GM23338 (cell line): ENCODE measurements at regions not wholly inside any gene's neighbourhood (a gene's known extent, or its start where the extent isn't known, plus 50 kb on each side); places are given as distances from the start of the nearest gene placed in this dataset.

Experiments
- ATAC-seq: fragments of 200-7000 bp; cut with Tn5 transposase; 3 replicates; pipeline ENCODE4 v1.9.1; 2020
- DNase-seq: peaks from one replicate; pipeline ENCODE4 v3.0.0-alpha.2; 2015; ENCODE audit warnings: low spot score
- H2AFZ ChIP-seq: fragments of 200-600 bp; sonication (generic); 2 replicates; pipeline ENCODE4 v1.8.0; 2016; ENCODE audit warnings: antibody characterized with exemption, mild to moderate bottlenecking, moderate library complexity
- H3F3A ChIP-seq: fragments of 200-600 bp; sonication (generic); replicated peaks from 2 replicates; pipeline ENCODE4 v1.8.0; 2017; ENCODE audit warnings: antibody characterized with exemption, mixed run types, low read depth
- H3K27ac ChIP-seq: fragments of 200-600 bp; sonication (generic); 2 replicates; pipeline ENCODE4 v1.6.1; 2016; ENCODE audit warnings: low read depth
- H3K27me3 ChIP-seq: fragments of 200-600 bp; sonication (generic); 2 replicates; pipeline ENCODE4 v1.8.0; 2016; ENCODE audit warnings: mild to moderate bottlenecking, mixed run types, moderate library complexity; ENCODE audit not compliant: insufficient read depth
- H3K36me3 ChIP-seq: fragments of 200-600 bp; sonication (generic); 2 replicates; pipeline ENCODE4 v1.8.0; 2016; ENCODE audit warnings: mild to moderate bottlenecking; ENCODE audit not compliant: insufficient read depth
- H3K4me1 ChIP-seq: fragments of 200-600 bp; sonication (generic); 2 replicates; pipeline ENCODE4 v1.8.0; 2016; ENCODE audit warnings: mild to moderate bottlenecking, moderate library complexity; ENCODE audit not compliant: insufficient read depth
- H3K4me2 ChIP-seq: fragments of 200-600 bp; sonication (generic); 2 replicates; pipeline ENCODE4 v1.7.1; 2017; ENCODE audit warnings: mixed run types
- H3K4me3 ChIP-seq: fragments of 200-600 bp; sonication (generic); 2 replicates; pipeline ENCODE4 v1.6.1; 2016; ENCODE audit warnings: mixed run types
- H3K79me2 ChIP-seq: fragments of 200-600 bp; sonication (generic); replicated peaks from 2 replicates; pipeline ENCODE4 v1.8.0; 2017; ENCODE audit warnings: mild to moderate bottlenecking; ENCODE audit not compliant: insufficient read depth
- H3K9me2 ChIP-seq: fragments of 200-600 bp; sonication (generic); 2 replicates; pipeline ENCODE4 v1.8.0; 2017; ENCODE audit not compliant: insufficient read depth
- H4K20me1 ChIP-seq: fragments of 200-600 bp; sonication (generic); replicated peaks from 2 replicates; pipeline ENCODE4 v1.8.0; 2017; ENCODE audit warnings: mild to moderate bottlenecking; ENCODE audit not compliant: insufficient read depth
- H3K27ac Mint-ChIP-seq: 2 replicates; pipeline ENCODE4 v1.8.0; 2020; ENCODE audit warnings: inconsistent platforms, mild to moderate bottlenecking, moderate library complexity, mixed read lengths
- H3K27me3 Mint-ChIP-seq: 3 replicates; pipeline ENCODE4 v1.8.0; 2022; ENCODE audit warnings: low read depth, mild to moderate bottlenecking, moderate library complexity, mixed read lengths, inconsistent platforms; ENCODE audit not compliant: insufficient read depth, poor library complexity
- H3K36me3 Mint-ChIP-seq: 3 replicates; pipeline ENCODE4 v1.8.0; 2021; ENCODE audit warnings: low read depth, mild to moderate bottlenecking, inconsistent platforms, moderate library complexity, mixed read lengths
- H3K4me1 Mint-ChIP-seq: 3 replicates; pipeline ENCODE4 v1.8.0; 2020; ENCODE audit warnings: mild to moderate bottlenecking, inconsistent platforms, mixed read lengths
- H3K4me3 Mint-ChIP-seq: 3 replicates; pipeline ENCODE4 v1.8.0; 2021; ENCODE audit warnings: moderate library complexity, mild to moderate bottlenecking, inconsistent platforms, mixed read lengths
- H3K9me3 Mint-ChIP-seq: 3 replicates; pipeline ENCODE4 v1.8.0; 2020; ENCODE audit warnings: moderate library complexity, mild to moderate bottlenecking, inconsistent platforms, mixed read lengths
- CREB1 ChIP-seq: fragments of 250-450 bp; sonication (Bioruptor Pico); IDR thresholded peaks from 2 replicates; pipeline ENCODE4 v1.5.0; 2020; ENCODE audit warnings: low read depth, mild to moderate bottlenecking, moderate library complexity
- CTCF ChIP-seq, 2 experiments: fragments of 200-600 bp in 1 of 2; sonication (generic) in 1 of 2; conservative IDR thresholded peaks; 2 replicates each; pipeline versions ENCODE4 v1.5.1 to v1.6.1; 2016 to 2017; ENCODE audit warnings: antibody characterized with exemption in 2 of 2, low read depth in 2 of 2, mild to moderate bottlenecking in 2 of 2, moderate library complexity in 1 of 2
- ETS1 ChIP-seq: IDR thresholded peaks from 2 replicates; pipeline ENCODE4 v1.6.1; 2016; ENCODE audit warnings: antibody characterized with exemption
- EZH2 ChIP-seq: fragments of 200-600 bp; sonication (generic); IDR thresholded peaks from one replicate; pipeline ENCODE4 v1.8.0; 2017; ENCODE audit warnings: antibody characterized with exemption, mild to moderate bottlenecking, low read depth; ENCODE audit not compliant: unreplicated experiment
- EZH2phosphoT487 ChIP-seq: fragments of 200-600 bp; sonication (generic); IDR thresholded peaks from one replicate; pipeline ENCODE4 v1.8.1; 2018; ENCODE audit warnings: antibody characterized with exemption; ENCODE audit not compliant: unreplicated experiment
- JUNB ChIP-seq: IDR thresholded peaks from one replicate; pipeline ENCODE4 v1.6.1; 2016; ENCODE audit warnings: antibody characterized with exemption; ENCODE audit not compliant: unreplicated experiment
- NANOG ChIP-seq: IDR thresholded peaks from 2 replicates; pipeline ENCODE4 v1.6.1; 2016; ENCODE audit warnings: antibody characterized with exemption, borderline replicate concordance
- POLR2AphosphoS5 ChIP-seq: IDR thresholded peaks from 2 replicates; pipeline ENCODE4 v1.6.1; 2016; ENCODE audit warnings: antibody characterized with exemption, low read depth
- REST ChIP-seq: IDR thresholded peaks from one replicate; pipeline ENCODE4 v1.6.1; 2018; ENCODE audit warnings: antibody characterized with exemption; ENCODE audit not compliant: unreplicated experiment
- STAT1 ChIP-seq: IDR thresholded peaks from one replicate; pipeline ENCODE4 v1.6.1; 2016; ENCODE audit warnings: antibody characterized with exemption; ENCODE audit not compliant: unreplicated experiment
- ZNF114 ChIP-seq: fragments of 250-450 bp; sonication (Bioruptor Pico); IDR thresholded peaks from 2 replicates; pipeline ENCODE4 v1.5.0; 2020; ENCODE audit warnings: mild to moderate bottlenecking, moderate library complexity
- ZNF331 ChIP-seq: fragments of 250-450 bp; sonication (Bioruptor Pico); IDR thresholded peaks from 2 replicates; pipeline ENCODE4 v1.5.0; 2020; ENCODE audit warnings: low read depth, mild to moderate bottlenecking, moderate library complexity
- ZNF462 ChIP-seq: fragments of 250-450 bp; sonication (Bioruptor Pico); IDR thresholded peaks from 2 replicates; pipeline ENCODE4 v1.5.0; 2020; ENCODE audit warnings: mild to moderate bottlenecking, moderate library complexity

- ATAC-seq (no peak), DNase-seq (no peak)
- no peaks in the 10 kb centered on the region for H3K27me3 Mint-ChIP-seq
- H3K36me3 Mint-ChIP-seq = peaks cover 12% of the 10 kb centered on the region; the same call in 2 of the 3 replicates
- Histone ChIP-seq H3K9me2 (0 out of 2 replicates have a peak, but pooled peaks cover 4% of the 10 kb centered on the region), H3K27ac (no peak overlapping the region), H3K27me3 (no peaks in the 10 kb centered on the region), H3K79me2 (no peaks in the 10 kb centered on the region), H3F3A (no peaks in the 10 kb centered on the region), H3K4me1 (peaks cover 8% of the 10 kb centered on the region; the same call in 1 of the 2 replicates), H3K36me3 (no peaks in the 10 kb centered on the region), H2AFZ (no peak overlapping the region), H4K20me1 (no peaks in the 10 kb centered on the region), H3K4me3 (no peak overlapping the region), H3K4me2 (no peak overlapping the region)
- peaks cover 25% of the 10 kb centered on the region; the same call in 2 of the 3 replicates for H3K9me3 Mint-ChIP-seq
- no peak overlapping the region for H3K27ac Mint-ChIP-seq
- H3K4me3 Mint-ChIP-seq = no peak overlapping the region
- TF ChIP-seq EZH2 (no peak), EZH2phosphoT487 (no peak), ZNF331 (CRISPR knock-in tag) (no peak), NANOG (no peak), ZNF462 (CRISPR knock-in tag) (no peak), CTCF (conservative IDR thresholded peaks at IDR 0.05; ENCODE audit: low read depth in 2 of 2) (no peak), STAT1 (no peak), POLR2AphosphoS5 (no peak), REST (no peak), ETS1 (no peak), ZNF114 (CRISPR knock-in tag) (no peak), JUNB (no peak), CREB1 (no peak)
- peaks cover 10% of the 10 kb centered on the region; the same call in 2 of the 3 replicates for H3K4me1 Mint-ChIP-seq
Observed at GRCh38 chr2:194015751-194016150, 1641.3 kb upstream of the SLC39A10 start.
